ENCODE measurements at regions not wholly inside any gene's neighbourhood (a gene's known extent, or its start where the extent isn't known, plus 50 kb on each side); places are given as distances from the start of the nearest gene placed in this dataset.

- Histone ChIP-seq H3K4me1 (ENCODE audit: control insufficient read depth in 1 of 2, insufficient read depth in 2 of 2, low read length in 2 of 2) (peaks cover 0 to 4% of the 10 kb centered on the region in 2 donors), H3K9ac (ENCODE audit: low read depth in 1 of 2, low read length in 2 of 2) (no peak overlapping the region), H3K9me3 (ENCODE audit: control insufficient read depth in 1 of 2, low read length in 2 of 2) (no peaks in the 10 kb centered on the region), H3K27me3 (ENCODE audit: control insufficient read depth in 1 of 2, insufficient read depth in 2 of 2, low read length in 2 of 2) (no peaks in the 10 kb centered on the region), H3K4me3 (ENCODE audit: low read depth in 1 of 2, low read length in 2 of 2) (no peak overlapping the region), H3K36me3 (ENCODE audit: control insufficient read depth in 1 of 2, insufficient read depth in 2 of 2, low read length in 2 of 2) (no peaks in the 10 kb centered on the region), H3K27ac (ENCODE audit: low read depth, low read length) (no peak overlapping the region)
These were observed 776.2 kb downstream of the SEMA5A start for GRCh38 chr5:8769631-8770030.

GRCh38 chr5:8770431-8770830 lies 775.4 kb downstream of the SEMA5A start:
- Histone ChIP-seq H3K4me3 (ENCODE audit: low read depth in 1 of 2, low read length in 2 of 2) (no peak overlapping the region), H3K36me3 (ENCODE audit: control insufficient read depth in 1 of 2, insufficient read depth in 2 of 2, low read length in 2 of 2) (no peaks in the 10 kb centered on the region), H3K4me1 (ENCODE audit: control insufficient read depth in 1 of 2, insufficient read depth in 2 of 2, low read length in 2 of 2) (peaks cover 0 to 4% of the 10 kb centered on the region in 2 donors), H3K27ac (ENCODE audit: low read depth, low read length) (no peak overlapping the region), H3K9me3 (ENCODE audit: control insufficient read depth in 1 of 2, low read length in 2 of 2) (no peaks in the 10 kb centered on the region), H3K27me3 (ENCODE audit: control insufficient read depth in 1 of 2, insufficient read depth in 2 of 2, low read length in 2 of 2) (no peaks in the 10 kb centered on the region), H3K9ac (ENCODE audit: low read depth in 1 of 2, low read length in 2 of 2) (no peak overlapping the region)

DNA sequence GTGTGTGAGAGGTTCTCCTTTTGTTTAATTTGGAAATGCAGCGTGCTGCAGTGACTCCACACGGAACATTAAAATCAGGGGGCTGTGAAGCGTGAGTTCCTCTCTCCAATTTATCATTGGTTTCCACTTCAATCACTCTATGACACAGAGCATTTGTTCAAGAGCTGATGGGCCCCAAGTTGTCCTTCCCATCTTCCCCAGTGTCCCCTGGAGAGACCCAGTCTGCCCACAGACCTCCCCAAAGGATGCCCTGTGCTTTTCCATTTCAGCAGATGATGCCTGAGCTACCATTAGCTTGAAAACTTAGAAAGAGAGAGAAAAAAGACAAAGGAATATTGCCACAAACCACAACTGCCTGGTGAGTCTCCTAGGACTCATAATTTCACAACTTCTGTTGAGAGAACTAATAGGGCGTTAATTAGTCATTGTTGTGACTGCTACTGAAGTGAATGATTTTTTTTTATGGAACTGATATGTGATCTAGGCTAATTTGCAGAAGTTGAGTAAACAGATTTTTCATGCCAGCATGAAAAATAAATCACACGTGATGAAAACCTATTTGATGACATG lies 772.7 kb downstream of the SEMA5A start:
- Histone ChIP-seq H3K27me3 (ENCODE audit: control insufficient read depth in 1 of 2, insufficient read depth in 2 of 2, low read length in 2 of 2) (no peaks in the 10 kb centered on the region), H3K36me3 (ENCODE audit: control insufficient read depth in 1 of 2, insufficient read depth in 2 of 2, low read length in 2 of 2) (no peaks in the 10 kb centered on the region), H3K9me3 (ENCODE audit: control insufficient read depth in 1 of 2, low read length in 2 of 2) (no peaks in the 10 kb centered on the region), H3K27ac (ENCODE audit: low read depth, low read length) (no peak overlapping the region), H3K9ac (ENCODE audit: low read depth in 1 of 2, low read length in 2 of 2) (no peak overlapping the region), H3K4me3 (ENCODE audit: low read depth in 1 of 2, low read length in 2 of 2) (no peak overlapping the region), H3K4me1 (ENCODE audit: control insufficient read depth in 1 of 2, insufficient read depth in 2 of 2, low read length in 2 of 2) (no peaks in the 10 kb centered on the region)

GRCh38 chr5:8784692-8785091 lies 761.2 kb downstream of the SEMA5A start:
- H3K4me1 ChIP-seq (ENCODE audit: control insufficient read depth in 1 of 2, insufficient read depth in 2 of 2, low read length in 2 of 2): no peaks in the 10 kb centered on the region
- no peaks in the 10 kb centered on the region for H3K27me3 ChIP-seq (ENCODE audit: control insufficient read depth in 1 of 2, insufficient read depth in 2 of 2, low read length in 2 of 2)
- no peaks in the 10 kb centered on the region for H3K9me3 ChIP-seq (ENCODE audit: control insufficient read depth in 1 of 2, low read length in 2 of 2)
- H3K4me3 ChIP-seq (ENCODE audit: low read depth in 1 of 2, low read length in 2 of 2): no peak overlapping the region
- H3K36me3 ChIP-seq (ENCODE audit: control insufficient read depth in 1 of 2, insufficient read depth in 2 of 2, low read length in 2 of 2): no peaks in the 10 kb centered on the region
- H3K27ac ChIP-seq (ENCODE audit: low read depth, low read length): no peak overlapping the region
- no peak overlapping the region for H3K9ac ChIP-seq (ENCODE audit: low read depth in 1 of 2, low read length in 2 of 2)

GRCh38 chr5:8788246-8788645 lies 757.6 kb downstream of the SEMA5A start:
- no peak overlapping the region for H3K9ac ChIP-seq (ENCODE audit: low read depth in 1 of 2, low read length in 2 of 2)
- H3K9me3 ChIP-seq (ENCODE audit: control insufficient read depth in 1 of 2, low read length in 2 of 2): no peaks in the 10 kb centered on the region
- no peaks in the 10 kb centered on the region for H3K4me1 ChIP-seq (ENCODE audit: control insufficient read depth in 1 of 2, insufficient read depth in 2 of 2, low read length in 2 of 2)
- no peaks in the 10 kb centered on the region for H3K36me3 ChIP-seq (ENCODE audit: control insufficient read depth in 1 of 2, insufficient read depth in 2 of 2, low read length in 2 of 2)
- no peaks in the 10 kb centered on the region for H3K27me3 ChIP-seq (ENCODE audit: control insufficient read depth in 1 of 2, insufficient read depth in 2 of 2, low read length in 2 of 2)
- H3K27ac ChIP-seq (ENCODE audit: low read depth, low read length): no peak overlapping the region
- no peak overlapping the region for H3K4me3 ChIP-seq (ENCODE audit: low read depth in 1 of 2, low read length in 2 of 2)

GRCh38 chr5:8805653-8806052 lies 740.2 kb downstream of the SEMA5A start:
- H3K9ac ChIP-seq (ENCODE audit: low read depth in 1 of 2, low read length in 2 of 2): no peak overlapping the region
- no peaks in the 10 kb centered on the region for H3K27me3 ChIP-seq (ENCODE audit: control insufficient read depth in 1 of 2, insufficient read depth in 2 of 2, low read length in 2 of 2)
- H3K27ac ChIP-seq (ENCODE audit: low read depth, low read length): no peak overlapping the region
- H3K4me3 ChIP-seq (ENCODE audit: low read depth in 1 of 2, low read length in 2 of 2): no peak overlapping the region
- H3K4me1 ChIP-seq (ENCODE audit: control insufficient read depth in 1 of 2, insufficient read depth in 2 of 2, low read length in 2 of 2): no peaks in the 10 kb centered on the region
- peaks cover 4 to 12% of the 10 kb centered on the region in 2 donors for H3K9me3 ChIP-seq (ENCODE audit: control insufficient read depth in 1 of 2, low read length in 2 of 2)
- no peaks in the 10 kb centered on the region for H3K36me3 ChIP-seq (ENCODE audit: control insufficient read depth in 1 of 2, insufficient read depth in 2 of 2, low read length in 2 of 2)

DNA sequence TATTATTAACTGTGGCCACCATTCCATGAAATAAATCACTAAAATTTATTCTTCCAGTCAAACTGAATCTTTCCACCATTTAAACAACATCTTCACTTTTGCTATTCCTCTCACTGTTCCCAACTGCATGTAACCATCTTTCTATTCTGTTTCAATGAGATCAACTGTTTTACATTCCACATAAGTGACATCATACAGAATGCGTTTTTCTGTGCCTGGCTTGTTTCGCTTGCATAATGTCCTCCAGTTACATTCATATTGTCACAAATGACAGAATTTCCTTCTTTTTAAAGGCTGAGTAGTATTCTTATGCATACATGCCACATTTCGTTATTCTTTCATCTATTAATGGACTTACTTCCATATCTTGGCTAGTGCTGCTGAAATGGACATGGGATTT lies 738.2 kb downstream of the SEMA5A start:
- H3K9ac ChIP-seq (ENCODE audit: low read depth in 1 of 2, low read length in 2 of 2): no peak overlapping the region
- no peak overlapping the region for H3K4me3 ChIP-seq (ENCODE audit: low read depth in 1 of 2, low read length in 2 of 2)
- no peaks in the 10 kb centered on the region for H3K36me3 ChIP-seq (ENCODE audit: control insufficient read depth in 1 of 2, insufficient read depth in 2 of 2, low read length in 2 of 2)
- no peak overlapping the region for H3K27ac ChIP-seq (ENCODE audit: low read depth, low read length)
- peaks cover 4 to 12% of the 10 kb centered on the region in 2 donors for H3K9me3 ChIP-seq (ENCODE audit: control insufficient read depth in 1 of 2, low read length in 2 of 2)
- no peaks in the 10 kb centered on the region for H3K27me3 ChIP-seq (ENCODE audit: control insufficient read depth in 1 of 2, insufficient read depth in 2 of 2, low read length in 2 of 2)
- H3K4me1 ChIP-seq (ENCODE audit: control insufficient read depth in 1 of 2, insufficient read depth in 2 of 2, low read length in 2 of 2): no peaks in the 10 kb centered on the region

GRCh38 chr5:8811581-8811980 lies 734.3 kb downstream of the SEMA5A start:
- Histone ChIP-seq H3K9ac (ENCODE audit: low read depth in 1 of 2, low read length in 2 of 2) (no peak overlapping the region), H3K9me3 (ENCODE audit: control insufficient read depth in 1 of 2, low read length in 2 of 2) (peaks cover 0 to 3% of the 10 kb centered on the region in 2 donors), H3K4me3 (ENCODE audit: low read depth in 1 of 2, low read length in 2 of 2) (no peak overlapping the region), H3K27ac (ENCODE audit: low read depth, low read length) (no peak overlapping the region), H3K27me3 (ENCODE audit: control insufficient read depth in 1 of 2, insufficient read depth in 2 of 2, low read length in 2 of 2) (no peaks in the 10 kb centered on the region), H3K36me3 (ENCODE audit: control insufficient read depth in 1 of 2, insufficient read depth in 2 of 2, low read length in 2 of 2) (no peaks in the 10 kb centered on the region), H3K4me1 (ENCODE audit: control insufficient read depth in 1 of 2, insufficient read depth in 2 of 2, low read length in 2 of 2) (no peaks in the 10 kb centered on the region)

GRCh38 chr5:8813180-8813579 lies 732.7 kb downstream of the SEMA5A start:
- H3K27ac ChIP-seq (ENCODE audit: low read depth, low read length): no peak overlapping the region
- no peaks in the 10 kb centered on the region for H3K36me3 ChIP-seq (ENCODE audit: control insufficient read depth in 1 of 2, insufficient read depth in 2 of 2, low read length in 2 of 2)
- H3K9me3 ChIP-seq (ENCODE audit: control insufficient read depth in 1 of 2, low read length in 2 of 2): peaks cover 0 to 3% of the 10 kb centered on the region in 2 donors
- no peak overlapping the region for H3K4me3 ChIP-seq (ENCODE audit: low read depth in 1 of 2, low read length in 2 of 2)
- no peaks in the 10 kb centered on the region for H3K27me3 ChIP-seq (ENCODE audit: control insufficient read depth in 1 of 2, insufficient read depth in 2 of 2, low read length in 2 of 2)
- H3K4me1 ChIP-seq (ENCODE audit: control insufficient read depth in 1 of 2, insufficient read depth in 2 of 2, low read length in 2 of 2): no peaks in the 10 kb centered on the region
- no peak overlapping the region for H3K9ac ChIP-seq (ENCODE audit: low read depth in 1 of 2, low read length in 2 of 2)

- Histone ChIP-seq H3K27me3 (ENCODE audit: control insufficient read depth in 1 of 2, insufficient read depth in 2 of 2, low read length in 2 of 2) (no peaks in the 10 kb centered on the region), H3K4me1 (ENCODE audit: control insufficient read depth in 1 of 2, insufficient read depth in 2 of 2, low read length in 2 of 2) (no peaks in the 10 kb centered on the region), H3K4me3 (ENCODE audit: low read depth in 1 of 2, low read length in 2 of 2) (no peak overlapping the region), H3K36me3 (ENCODE audit: control insufficient read depth in 1 of 2, insufficient read depth in 2 of 2, low read length in 2 of 2) (no peaks in the 10 kb centered on the region), H3K9ac (ENCODE audit: low read depth in 1 of 2, low read length in 2 of 2) (no peak overlapping the region), H3K27ac (ENCODE audit: low read depth, low read length) (no peak overlapping the region), H3K9me3 (ENCODE audit: control insufficient read depth in 1 of 2, low read length in 2 of 2) (peaks cover 0 to 3% of the 10 kb centered on the region in 2 donors)
These were observed 731.8 kb downstream of the SEMA5A start for GRCh38 chr5:8814105-8814504.

GRCh38 chr5:8824371-8824770 lies 721.5 kb downstream of the SEMA5A start:
- Histone ChIP-seq H3K4me1 (ENCODE audit: control insufficient read depth in 1 of 2, insufficient read depth in 2 of 2, low read length in 2 of 2) (peaks cover 0 to 5% of the 10 kb centered on the region in 2 donors), H3K9ac (ENCODE audit: low read depth in 1 of 2, low read length in 2 of 2) (no peak overlapping the region), H3K27ac (ENCODE audit: low read depth, low read length) (no peak overlapping the region), H3K4me3 (ENCODE audit: low read depth in 1 of 2, low read length in 2 of 2) (no peak overlapping the region), H3K9me3 (ENCODE audit: control insufficient read depth in 1 of 2, low read length in 2 of 2) (peaks cover 0 to 2% of the 10 kb centered on the region in 2 donors), H3K27me3 (ENCODE audit: control insufficient read depth in 1 of 2, insufficient read depth in 2 of 2, low read length in 2 of 2) (no peaks in the 10 kb centered on the region), H3K36me3 (ENCODE audit: control insufficient read depth in 1 of 2, insufficient read depth in 2 of 2, low read length in 2 of 2) (no peaks in the 10 kb centered on the region)

Measured in duodenal mucosa (tissue), 2 donors.